HG02798 (cell line): ENCODE measurements at regions not wholly inside any gene's neighbourhood (a gene's known extent, or its start where the extent isn't known, plus 50 kb on each side); places are given as distances from the start of the nearest gene placed in this dataset.

Experiments used
- ATAC-seq: cut with Tn5 transposase; IDR thresholded peaks from one replicate; pipeline ENCODE4 v1.9.1; 2021; ENCODE audit warnings: mild to moderate bottlenecking; ENCODE audit not compliant: unreplicated experiment, poor library complexity

DNA sequence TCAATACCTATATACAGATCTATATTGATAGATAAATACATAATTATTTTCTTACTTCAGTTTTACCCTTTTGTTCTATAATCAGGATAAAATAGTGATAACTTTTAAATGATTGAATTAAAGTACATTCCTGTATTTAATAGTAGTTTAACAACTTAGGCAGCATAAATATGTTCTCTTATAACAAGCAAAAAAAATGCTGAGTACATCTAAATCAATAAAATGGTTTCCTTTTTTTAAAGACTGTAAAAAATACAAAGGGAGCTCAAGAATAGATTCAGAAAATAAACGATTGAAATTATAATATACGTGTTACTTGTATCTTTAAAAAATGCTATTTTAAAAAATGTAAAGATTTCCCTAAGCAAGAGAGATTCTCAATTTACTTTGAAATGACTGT, 393.7 kb upstream of the TMEM132C start:
- no peak for ATAC-seq

DNA sequence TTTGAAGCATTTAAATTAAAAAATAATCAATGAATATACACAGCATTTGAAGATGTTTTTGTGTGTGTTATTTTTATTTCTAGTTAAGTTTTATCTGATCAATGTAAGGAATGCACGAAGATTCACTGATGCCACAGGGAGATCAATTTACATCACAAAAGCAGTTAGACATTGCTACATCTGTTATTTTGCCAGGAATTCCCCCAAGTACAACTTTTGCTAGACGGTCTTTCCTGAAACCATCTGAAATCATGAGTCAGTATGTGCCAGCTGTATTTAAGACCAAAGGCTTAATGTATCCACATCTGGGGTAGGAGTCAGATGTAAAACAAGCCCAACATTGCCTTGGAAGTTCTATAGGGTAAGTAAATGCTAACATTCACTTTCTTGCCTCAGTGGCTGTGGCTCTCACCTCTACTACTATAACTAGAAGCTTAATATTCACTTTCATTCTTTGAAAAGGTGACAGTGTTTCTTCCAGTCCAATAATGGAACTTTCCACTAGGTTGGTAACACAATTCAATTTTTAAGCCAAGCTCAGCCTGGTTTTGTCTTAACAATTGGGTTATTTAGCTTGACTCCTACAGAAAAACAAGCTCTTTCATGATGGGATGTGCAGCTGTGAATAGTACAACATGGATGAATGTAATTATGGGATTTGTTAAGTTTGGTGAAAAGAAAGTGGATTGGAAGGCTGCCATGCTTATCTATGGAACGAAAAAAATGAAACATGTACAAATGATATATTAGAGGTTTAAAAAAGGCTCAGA, 385.4 kb upstream of the TMEM132C start:
- ATAC-seq, result no peak

DNA sequence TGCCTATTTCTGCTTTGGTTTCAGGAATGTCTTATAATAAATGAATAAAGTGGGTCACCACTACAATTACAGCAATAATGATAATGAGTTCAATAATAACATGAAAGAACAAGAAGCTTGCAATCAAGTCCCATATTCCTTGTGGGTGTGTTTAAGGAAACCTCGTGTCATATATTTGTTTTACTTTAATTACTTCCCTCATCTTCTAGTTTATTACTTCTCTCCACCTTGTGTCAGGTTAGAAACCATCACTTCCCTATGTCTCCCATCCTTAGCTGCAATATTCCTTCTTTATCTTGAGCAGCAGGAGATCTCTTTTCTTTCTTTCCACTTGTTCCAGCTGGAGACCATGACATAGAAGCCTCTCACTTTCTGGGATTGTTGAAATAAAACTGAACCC, 384.0 kb upstream of the TMEM132C start:
- ATAC-seq, result no peak

DNA sequence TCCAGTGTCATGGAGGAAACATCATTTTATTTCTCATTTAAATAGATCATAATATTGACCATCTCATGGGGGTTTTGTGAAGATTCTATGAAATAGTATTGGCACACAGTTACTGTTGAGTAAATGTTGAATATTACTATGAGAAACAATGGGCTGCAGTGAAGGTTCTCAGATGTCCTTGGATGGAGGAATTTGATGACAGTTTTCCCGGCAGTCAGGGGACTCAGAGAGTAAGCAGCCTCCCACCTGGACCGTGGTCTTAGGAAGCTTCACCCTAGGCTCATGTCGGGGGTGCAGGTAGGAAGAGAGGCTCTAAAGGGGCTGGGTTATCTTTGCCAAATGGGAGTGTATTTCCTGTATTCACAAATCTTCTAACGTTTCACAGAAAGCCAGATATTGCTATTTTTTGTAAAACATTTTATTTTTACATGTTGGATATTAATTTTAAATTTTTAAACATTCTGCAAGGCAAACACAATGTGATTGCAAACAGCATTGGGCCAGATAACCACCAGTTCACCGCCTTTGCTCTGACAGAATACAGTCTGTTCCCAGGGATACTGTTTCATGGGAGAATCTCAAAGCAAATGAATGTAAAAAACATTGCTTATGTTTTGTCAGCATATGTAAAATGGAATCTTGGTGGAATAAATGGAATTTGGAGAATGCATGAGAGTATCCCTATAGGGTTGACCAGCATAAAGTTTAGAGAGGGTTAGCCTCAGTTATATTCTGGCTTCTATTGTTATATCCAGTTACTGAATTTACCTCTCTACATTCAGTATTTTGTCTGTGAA, 380.8 kb upstream of the TMEM132C start:
- no peak for ATAC-seq

DNA sequence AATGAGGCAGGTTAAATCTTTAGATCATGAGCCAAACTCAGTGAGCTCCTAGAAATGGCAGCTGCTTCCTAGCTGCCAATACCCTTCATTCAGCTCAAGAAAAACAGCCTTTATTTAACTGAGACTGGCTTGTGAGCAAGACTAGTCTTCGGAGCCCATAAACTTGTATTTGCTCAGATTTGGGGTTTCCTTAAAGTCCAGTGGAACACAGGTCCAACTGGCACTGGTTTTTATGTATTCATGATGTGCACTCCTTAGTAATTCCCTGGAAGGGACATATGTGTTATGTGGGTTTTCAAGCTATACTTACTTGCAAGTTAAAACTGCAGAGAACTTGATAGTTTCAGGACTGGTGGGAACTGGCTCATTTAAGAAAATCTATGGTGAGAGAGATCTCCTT, 380.1 kb upstream of the TMEM132C start:
- no peak for ATAC-seq

DNA sequence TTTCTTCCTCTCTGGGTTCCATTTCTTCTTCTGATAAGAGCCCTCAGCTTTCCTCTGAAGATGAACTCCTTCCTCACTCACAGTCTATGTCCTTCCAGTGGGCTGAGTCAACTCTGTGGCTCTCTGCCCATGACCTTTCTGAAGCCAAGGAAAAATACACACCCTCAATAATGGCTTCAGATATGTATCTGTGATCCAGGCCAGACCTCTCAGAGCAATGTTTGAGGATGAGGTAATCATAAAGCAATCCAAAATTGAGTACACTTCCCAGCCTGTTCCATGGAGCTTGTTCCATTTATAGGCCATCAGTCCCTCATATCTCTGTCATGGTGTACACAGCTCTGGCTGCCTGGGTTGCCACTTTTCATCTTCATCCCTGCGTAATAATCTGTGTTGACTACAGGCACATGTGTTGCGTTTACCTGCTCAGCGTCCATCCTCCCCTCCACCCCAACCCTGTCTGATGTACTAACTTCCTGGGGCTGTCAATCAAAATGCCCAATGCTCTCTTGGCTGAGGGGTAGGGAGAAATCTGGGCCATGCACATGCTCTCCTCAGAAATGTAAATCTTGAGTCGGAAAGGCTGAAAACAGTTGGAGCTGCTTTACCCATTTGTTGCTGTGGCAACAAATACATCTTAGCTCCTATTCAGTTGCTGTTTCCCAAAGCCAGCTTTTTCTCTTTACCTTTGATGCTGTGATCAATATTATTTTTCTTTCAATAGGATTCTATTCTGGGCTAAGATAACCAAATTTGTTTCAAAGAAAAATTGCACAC, 377.8 kb upstream of the TMEM132C start:
- ATAC-seq, result no peak

DNA sequence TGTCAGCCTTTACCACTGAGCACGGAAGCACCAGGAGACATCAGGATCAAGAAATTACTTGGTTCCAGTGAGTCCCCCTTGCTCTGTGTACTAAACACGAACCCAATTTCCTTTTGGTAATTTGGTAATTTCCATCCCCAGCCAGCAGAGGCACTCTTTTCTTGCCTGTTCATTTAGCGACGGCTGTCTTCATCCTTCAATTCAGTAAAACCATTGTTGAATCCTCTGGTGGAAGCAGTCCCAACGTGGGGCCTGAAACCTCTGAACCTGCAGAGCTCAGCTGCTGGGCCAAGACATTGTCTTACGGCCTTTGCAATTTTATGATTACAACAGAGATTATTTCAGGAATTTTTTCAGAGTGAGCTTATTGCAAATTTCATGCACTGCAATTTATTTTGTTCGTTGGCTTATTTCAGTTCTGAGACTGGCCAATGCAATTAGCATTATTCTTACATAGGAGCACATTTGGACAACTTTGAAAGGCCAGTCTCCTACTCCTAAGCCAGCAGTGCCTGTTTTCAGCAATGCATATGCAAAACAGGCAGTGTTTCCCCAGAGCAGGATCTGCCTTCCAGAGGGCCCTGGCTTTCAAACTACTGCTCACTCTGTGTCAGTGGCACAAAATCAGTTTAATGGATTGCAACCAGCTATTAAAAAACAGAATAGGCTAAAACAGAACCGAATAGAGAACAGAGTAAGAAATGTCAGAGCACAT, 372.9 kb upstream of the TMEM132C start:
- no peak for ATAC-seq

DNA sequence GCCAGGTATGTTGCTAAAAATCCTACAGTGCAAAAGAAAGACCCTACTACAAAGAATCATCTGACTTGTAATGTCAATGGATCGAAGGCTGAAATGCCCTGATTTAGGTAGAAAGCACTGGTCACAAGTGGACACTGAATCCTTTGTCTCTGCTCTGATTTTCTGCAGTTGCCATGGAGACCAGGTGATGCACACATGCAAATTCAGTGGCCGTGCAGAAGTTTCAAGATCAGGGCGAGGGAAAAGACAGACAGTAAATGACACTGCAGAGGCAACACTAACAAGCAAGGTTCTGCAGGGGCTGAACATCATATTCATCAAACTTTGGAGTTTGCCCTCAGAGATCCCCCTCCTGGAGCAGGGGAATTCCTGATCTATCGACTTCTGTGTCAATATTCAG, 370.3 kb upstream of the TMEM132C start:
- ATAC-seq, result no peak

DNA sequence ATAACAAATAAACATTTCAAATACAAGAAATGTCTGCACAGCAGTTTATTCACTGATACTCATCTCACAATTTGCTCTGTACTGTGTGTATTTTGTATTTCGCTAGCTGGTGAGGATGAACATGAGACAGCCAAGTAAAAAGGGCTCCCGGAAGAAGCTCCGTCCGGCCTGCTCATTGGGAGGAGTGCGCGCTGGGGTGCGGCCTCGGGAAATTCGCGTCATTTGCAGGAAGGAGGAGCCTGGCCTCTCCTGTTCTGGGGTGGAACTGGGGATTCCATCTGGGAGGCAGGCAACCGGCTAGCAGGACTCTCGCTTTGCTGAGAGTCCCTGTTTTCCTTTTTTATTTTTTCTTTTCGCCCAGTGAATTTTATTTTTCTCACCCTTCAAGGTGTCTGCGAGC, 368.4 kb upstream of the TMEM132C start:
- ATAC-seq, result no peak

DNA sequence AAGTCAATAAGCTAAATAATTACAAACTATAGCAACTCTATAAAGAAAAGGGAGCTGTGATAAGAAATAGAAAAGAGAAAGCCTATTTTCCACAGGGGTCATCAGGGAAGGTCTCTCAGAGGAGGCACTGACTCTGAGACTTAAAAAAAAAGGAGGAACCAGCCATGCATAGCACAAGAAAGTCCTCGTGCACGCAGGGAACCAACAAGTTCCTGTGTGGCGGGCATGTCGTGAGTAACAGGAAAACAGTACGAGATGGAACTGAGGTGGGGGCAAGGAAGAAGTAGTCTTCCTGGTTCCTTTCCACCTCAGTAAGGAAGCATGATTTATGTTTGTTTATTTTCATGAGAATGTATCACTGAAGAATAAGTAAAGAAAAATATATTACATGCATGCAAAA, 367.0 kb upstream of the TMEM132C start:
- ATAC-seq, result no peak

DNA sequence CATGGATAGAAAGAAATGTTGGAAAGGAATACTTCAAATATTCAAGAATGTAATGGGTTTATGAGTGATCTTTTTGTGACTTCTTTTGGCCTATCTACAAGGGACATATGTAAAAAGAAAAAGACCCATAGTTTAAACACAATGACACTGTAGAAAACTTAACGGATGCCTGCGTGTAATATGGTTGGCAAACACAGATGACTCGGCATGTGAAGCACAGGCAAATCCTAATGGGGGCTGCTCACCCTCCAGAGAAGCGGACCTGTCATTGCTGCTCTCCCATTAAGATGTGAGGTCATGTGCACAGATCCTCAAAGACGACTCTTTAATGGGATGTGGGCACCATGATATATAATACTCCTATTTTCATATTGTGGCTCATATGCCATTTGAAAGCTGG, 366.6 kb upstream of the TMEM132C start:
- no peak for ATAC-seq

DNA sequence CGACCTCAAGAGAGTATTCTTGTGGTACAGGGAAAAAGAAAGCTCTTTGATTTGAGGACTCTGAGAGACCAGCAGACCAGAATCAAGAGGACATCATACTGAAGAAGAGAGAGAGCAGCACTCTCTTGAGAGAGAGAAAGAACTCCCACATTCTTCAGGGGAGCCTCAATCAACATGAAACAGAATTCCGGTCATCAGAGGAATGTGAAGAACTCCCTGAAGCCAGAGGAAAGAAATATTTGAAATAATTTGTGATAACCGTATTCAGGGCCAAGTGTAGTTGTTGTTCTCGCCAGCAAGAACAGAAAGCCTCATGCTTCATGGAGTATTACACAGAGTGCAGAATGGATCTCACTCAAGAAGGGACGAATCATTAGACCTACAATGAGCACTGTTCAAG, 363.8 kb upstream of the TMEM132C start:
- ATAC-seq, result no peak

DNA sequence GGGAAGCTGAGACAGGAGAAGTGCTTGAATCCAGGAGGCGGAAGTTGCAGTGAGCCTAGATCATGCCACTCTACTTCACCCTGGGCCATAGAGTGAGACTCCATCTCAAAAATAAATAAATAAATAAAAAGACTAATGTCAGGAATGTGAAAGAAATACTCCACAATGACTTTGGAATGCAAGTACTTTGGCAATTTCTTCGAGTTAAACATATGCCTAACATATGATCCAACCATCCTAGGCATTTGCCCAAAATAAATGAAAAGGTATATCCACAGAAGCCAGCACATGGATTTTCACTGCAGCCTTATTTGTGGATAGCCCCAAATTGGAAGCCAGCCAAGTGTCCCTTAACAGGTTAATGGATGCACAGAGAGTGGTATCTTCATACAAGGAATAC, 357.9 kb upstream of the TMEM132C start:
- no peak for ATAC-seq

DNA sequence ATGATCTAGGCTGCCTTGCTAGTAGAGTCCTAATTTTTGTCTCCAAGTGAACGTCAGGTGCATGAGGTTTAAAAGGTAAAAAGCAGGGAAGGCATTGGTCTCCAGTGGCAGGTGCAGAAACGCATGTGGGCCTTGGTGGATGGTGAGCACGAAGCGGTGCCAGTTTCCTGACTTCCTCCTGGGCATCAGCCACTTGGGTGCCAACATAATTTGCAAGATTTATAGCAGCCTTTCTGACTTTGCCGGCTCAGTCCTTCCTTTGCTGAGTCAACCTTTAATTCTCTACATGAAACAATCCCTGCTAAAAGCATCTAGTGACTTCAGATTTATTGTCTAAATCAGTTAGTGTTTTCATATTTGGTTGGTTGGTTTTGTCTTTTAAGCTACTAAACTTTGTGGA, 355.7 kb upstream of the TMEM132C start:
- ATAC-seq, result no peak

DNA sequence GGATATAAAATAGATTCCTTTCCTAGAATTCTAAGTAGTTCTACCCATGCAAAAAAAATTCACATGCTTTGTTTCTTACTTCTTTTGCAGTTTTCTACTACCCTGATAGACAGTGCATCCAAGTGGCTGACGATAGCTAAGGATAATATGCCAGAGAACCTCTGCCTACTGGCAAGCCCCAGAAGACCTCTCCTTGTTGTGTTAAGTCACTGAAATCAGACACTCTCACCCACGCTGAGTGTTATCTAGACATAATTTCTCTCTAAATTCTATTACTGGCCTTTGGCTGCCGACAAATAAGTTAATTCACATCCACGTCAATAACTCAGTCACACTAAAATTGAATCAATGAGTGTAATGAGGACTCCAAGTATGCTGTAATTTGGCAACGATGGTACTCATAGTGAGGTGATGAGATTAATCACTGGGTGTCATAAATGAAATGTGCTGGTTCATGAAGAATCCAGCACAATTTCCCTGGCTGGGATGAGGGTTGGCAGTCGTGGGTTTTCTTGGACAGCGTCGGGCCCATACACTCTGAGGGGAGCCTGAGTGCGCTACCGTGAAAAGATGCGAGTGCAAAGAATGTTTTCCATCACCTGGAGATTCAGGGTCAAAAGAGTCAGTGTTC, 354.8 kb upstream of the TMEM132C start:
- ATAC-seq, result no peak

DNA sequence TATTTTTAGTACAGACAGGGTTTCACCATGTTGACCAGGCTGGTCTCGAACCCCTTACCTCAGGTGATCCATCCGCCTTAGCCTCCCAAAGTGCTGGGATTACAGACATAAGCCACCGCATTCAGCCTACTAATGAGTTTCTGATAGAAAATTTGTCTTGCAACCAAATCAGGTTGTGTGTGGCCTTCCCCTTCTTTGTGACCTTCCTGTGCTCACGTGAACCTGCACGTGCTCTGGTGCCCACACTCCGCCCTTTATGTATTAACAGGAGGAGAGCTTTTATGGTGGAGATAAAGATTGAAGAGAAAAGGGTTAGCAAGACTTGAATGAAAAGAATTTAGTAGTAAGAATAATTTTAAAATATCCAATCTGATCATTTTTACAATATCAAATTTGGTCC, 343.5 kb upstream of the TMEM132C start:
- ATAC-seq, result no peak

DNA sequence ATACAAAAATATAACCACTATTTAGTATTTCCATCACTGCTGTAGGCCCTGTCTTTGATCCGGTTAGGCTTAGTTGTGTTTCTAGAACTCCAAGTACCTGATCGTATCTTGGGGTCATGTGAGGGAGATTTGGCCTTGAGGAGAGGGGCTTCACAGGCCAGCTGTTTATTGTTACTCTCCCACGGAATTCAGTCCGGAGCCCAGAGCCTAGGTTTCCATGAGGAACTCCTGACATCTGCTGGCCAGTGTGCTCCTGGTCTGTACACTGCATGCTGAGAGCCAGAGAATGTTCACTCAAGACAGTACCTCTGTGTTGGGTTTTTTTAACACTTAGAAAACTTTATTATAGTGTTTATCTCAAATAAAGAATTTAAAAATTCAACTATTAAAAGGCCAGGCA, 341.0 kb upstream of the TMEM132C start:
- no peak for ATAC-seq

DNA sequence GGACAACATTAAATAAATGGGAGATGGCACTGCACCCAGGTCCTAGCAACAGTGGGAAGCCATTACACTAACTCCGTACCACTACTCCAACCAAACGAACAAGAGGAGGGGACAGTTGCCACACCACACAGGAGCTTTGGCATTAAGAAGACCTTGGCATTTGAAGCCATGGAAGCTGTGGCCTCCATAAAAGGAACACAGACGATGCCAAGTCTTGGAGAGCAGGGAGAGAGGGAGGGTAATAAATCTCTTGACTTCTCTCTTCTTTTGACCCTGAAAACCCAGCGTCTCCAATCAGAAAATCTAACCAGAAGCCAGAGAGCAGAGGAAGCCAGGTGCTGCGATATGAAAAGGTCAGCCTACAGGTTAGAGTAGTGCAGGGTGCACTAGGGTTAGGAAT, 338.8 kb upstream of the TMEM132C start:
- no peak for ATAC-seq

DNA sequence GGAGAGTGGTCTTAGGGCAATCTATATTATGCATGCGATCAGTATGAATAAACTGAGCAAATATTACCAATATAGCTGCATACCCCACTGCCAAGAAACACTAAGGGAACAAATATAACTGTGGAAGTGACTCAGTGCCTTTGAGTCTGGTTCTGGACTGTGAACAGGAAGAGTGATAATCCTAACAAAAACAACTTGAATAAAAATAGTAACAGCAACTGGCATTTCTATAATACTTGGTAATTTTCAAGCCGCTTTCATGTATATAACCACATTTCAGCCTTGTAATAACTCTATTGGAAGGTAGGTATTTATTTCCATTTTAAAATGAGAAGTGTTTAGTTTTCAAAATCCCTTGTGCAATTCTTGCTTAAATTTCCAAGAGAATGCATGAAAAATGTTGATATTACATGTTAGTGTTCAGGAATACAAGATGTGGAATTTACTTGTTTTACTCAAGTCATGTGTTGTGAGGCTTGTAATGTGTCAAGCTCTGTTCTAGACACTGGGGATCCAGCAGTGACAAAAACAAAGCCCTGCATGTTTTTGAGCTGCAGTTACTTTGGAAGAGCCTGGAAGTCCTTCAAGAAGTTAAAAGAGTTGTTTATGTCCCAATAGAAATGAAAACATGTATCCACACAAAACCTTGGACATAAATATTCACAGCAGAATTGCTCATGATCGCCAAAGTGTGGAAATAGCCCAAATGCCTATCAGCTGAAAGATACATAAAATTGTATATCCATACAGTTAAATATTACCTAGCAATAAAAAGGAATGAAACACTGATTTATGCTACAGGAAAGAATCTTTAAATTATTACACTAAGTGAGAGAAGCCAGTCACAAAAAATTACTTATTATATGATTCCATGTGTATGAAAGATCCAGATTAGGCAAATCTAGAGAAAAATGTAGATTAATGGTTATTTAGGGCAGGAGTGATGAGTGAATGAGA, 338.1 kb upstream of the TMEM132C start:
- no peak for ATAC-seq
